Endothelial cell of umbilical vein (primary cell): ENCODE measurements at regions not wholly inside any gene's neighbourhood (a gene's known extent, or its start where the extent isn't known, plus 50 kb on each side); places are given as distances from the start of the nearest gene placed in this dataset.
"Not testable (repeated sequence)": the region's sequence is repeated elsewhere in the genome, so short reads cannot be mapped to it uniquely, and the experiment has no call there.

Experiments used
- EZH2 ChIP-seq: IDR thresholded peaks from 2 replicates; pipeline ENCODE4 v1.6.1; 2012; ENCODE audit warnings: borderline replicate concordance, low read depth, mild to moderate bottlenecking, moderate library complexity, low read length, inconsistent platforms; ENCODE audit not compliant: severe bottlenecking
- JUN ChIP-seq: IDR thresholded peaks from 2 replicates; pipeline ENCODE4 v1.6.1; 2011; ENCODE audit warnings: borderline replicate concordance, low read depth; ENCODE audit not compliant: insufficient read length, insufficient read depth
- MAX ChIP-seq: IDR thresholded peaks from 2 replicates; pipeline ENCODE4 v1.6.1; 2011; ENCODE audit not compliant: insufficient read depth, insufficient read length
- POLR2A ChIP-seq: IDR thresholded peaks from 2 replicates; pipeline ENCODE4 v1.6.1; 2012; ENCODE audit warnings: low read depth, mild to moderate bottlenecking, control low read depth, low read length
- TF ChIP-seq, protein P1 (sequence below), 2 donors: IDR thresholded peaks; 1 replicate in 1 of 2; 2 replicates in 1 of 2; pipeline ENCODE4 v1.5.1; 2011; ENCODE audit warnings: low read length in 2 of 2, mild to moderate bottlenecking in 2 of 2, moderate library complexity in 2 of 2, control low read depth in 1 of 2, inconsistent platforms in 1 of 2, low read depth in 1 of 2; ENCODE audit not compliant: insufficient read depth in 1 of 2; ENCODE audit errors: extremely low read depth in 1 of 2

- TF ChIP-seq, protein P1, sequence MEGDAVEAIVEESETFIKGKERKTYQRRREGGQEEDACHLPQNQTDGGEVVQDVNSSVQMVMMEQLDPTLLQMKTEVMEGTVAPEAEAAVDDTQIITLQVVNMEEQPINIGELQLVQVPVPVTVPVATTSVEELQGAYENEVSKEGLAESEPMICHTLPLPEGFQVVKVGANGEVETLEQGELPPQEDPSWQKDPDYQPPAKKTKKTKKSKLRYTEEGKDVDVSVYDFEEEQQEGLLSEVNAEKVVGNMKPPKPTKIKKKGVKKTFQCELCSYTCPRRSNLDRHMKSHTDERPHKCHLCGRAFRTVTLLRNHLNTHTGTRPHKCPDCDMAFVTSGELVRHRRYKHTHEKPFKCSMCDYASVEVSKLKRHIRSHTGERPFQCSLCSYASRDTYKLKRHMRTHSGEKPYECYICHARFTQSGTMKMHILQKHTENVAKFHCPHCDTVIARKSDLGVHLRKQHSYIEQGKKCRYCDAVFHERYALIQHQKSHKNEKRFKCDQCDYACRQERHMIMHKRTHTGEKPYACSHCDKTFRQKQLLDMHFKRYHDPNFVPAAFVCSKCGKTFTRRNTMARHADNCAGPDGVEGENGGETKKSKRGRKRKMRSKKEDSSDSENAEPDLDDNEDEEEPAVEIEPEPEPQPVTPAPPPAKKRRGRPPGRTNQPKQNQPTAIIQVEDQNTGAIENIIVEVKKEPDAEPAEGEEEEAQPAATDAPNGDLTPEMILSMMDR (IDR thresholded peaks at IDR 0.05; ENCODE audit: extremely low read depth in 1 of 2, insufficient read depth in 1 of 2, low read depth in 1 of 2, low read length in 2 of 2), result not testable (repeated sequence)
- not testable (repeated sequence) for TF ChIP-seq POLR2A, EZH2, MAX, JUN
These were observed 3999.6 kb upstream of the TPTE start for GRCh38 chr21:6521777-6522176.
